ENCODE measurements at regions not wholly inside any gene's neighbourhood (a gene's known extent, or its start where the extent isn't known, plus 50 kb on each side); places are given as distances from the start of the nearest gene placed in this dataset.

DNA sequence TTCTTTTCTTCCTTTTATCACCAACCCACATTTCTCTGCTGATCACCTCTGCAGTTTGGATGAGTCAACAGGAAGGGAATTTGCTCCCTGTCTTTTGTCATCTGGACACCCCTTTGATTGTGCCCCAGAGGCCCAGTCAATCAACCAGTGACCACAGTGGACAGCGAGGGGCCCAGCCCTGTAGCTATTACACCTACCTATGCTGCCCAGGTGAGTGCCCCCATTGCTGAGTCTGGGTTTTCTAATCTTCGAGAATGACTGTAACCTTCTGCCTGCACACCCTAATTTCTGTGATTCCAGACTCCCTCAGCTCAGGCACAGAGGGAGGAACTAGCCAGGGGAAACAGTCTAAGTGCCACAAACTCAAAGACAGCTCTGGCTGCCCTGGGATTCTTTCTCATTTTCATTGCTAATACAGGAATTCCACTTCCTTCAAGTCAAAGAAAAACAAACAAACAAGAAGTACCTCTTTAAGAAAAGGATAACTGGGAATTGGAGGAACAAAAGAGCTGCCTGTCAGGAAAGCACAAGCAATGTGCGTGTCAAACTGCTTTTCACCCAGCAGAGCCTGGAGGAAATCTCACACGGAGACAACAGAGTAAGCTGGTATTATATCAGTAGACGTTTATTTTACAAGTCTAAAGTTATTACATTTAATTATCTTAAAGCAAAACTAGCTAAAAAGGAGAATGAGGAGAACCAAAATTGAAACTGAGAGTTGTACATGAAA lies 311.1 kb downstream of the AJAP1 start:
- DNase-seq (ENCODE audit: low read depth in 2 of 2) = no peak

DNA sequence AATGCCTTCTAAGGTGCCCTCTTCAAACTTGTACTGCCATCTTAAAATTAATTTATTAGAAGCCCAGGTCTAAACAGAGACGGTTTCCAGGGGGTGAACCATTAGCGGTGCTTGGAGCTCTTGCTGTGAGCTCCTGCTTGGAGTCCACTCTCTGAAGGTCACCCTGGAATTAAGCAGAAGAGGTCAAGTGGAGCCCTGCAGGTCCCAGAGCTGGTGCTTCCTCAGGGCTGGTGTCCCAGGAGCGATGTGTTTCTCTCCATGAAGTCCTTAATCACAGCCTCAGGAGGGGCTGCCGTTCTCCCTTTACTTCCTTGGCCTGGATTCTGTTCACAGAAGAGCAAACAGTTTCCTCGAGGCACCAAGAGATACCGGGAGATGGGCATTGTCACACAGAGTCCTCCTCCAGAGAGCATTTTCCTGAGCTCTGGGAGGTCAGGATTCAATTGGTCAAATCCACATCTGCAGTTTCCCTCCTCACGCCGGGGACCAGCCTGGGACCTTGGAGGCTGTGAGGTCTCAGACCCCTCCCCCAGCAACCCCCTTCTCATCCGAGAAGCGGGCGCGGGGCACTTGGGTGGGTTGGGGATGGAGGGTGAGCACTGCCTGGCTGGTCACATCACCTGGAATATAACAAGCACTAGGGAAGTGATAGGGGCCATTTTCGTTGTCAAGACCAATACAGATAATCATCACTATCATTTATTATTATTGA lies 310.4 kb downstream of the AJAP1 start:
- DNase-seq (ENCODE audit: low read depth in 2 of 2) = no peak

DNA sequence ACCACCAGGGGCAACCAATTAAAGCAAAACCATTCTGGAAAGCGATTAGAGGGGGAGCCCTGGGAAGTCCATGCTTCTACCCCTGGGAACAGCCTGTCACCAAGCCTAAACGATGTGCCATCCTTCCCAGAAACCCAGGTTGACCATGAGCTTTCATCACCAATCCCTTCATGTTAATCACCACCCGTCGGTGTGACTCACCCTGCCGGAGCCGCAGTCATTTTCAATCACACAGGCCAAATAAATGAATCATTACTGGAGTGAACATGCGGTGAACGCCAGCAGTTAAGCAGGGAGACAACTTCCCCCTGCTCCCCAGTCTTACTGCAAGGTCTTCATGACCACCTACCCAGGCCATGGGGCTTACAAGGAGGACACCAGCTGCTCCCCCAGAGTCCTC lies 308.8 kb downstream of the AJAP1 start:
- no peak for DNase-seq (ENCODE audit: low read depth in 2 of 2)

DNA sequence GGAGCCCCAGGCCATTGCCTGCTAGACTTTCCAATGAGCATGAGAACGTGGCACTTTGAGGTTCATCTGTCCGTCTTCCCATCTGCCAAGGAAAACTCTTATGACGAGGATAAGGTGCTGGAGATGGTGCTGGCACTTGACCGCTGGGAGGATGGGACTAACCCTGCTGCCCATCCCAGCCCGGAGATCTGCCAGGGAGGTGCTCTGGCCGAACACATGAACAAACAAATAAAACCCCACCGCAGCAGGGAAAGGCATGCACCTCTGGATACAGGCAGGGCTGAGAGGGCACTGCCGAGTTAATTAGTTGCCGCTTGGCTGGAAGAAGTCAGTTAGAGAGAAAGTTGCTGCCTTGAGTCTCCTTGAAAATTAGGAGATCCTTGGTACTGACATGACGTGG lies 308.4 kb downstream of the AJAP1 start:
- DNase-seq (ENCODE audit: low read depth in 2 of 2) = no peak

DNA sequence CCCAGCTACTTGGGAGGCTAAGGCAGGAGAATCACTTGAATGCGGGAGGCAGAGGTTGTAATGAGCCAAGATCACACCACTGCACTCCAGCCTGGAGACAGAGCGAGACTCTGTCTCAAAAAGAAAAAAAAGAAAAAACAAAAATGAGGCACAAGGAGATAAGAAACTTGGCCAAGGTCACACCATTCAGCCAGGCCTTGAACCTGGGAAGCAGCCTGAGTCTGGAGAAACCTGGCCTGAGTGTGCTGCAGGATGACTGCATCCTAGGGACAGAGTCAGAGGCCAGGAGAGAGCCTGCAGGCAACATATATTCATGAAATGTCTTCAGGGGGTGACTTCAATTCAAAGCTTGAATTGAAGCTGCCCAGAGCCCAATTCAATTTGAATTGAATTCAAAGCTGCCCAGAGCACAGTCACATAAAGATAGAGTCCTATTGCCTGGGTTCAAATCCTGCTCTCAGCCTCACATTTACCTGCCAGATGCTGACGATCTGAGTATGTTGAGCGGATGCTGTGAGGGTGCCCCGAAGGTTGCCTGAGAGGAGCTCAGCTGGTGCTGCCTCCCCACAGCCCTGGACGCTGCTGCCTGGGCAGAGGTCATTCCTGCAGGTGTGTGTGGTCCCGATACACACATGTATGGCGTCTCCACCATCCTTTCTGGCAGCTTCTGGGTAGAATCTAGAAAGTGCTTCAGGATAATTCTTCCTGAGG lies 307.7 kb downstream of the AJAP1 start:
- DNase-seq (ENCODE audit: low read depth in 2 of 2) = no peak

DNA sequence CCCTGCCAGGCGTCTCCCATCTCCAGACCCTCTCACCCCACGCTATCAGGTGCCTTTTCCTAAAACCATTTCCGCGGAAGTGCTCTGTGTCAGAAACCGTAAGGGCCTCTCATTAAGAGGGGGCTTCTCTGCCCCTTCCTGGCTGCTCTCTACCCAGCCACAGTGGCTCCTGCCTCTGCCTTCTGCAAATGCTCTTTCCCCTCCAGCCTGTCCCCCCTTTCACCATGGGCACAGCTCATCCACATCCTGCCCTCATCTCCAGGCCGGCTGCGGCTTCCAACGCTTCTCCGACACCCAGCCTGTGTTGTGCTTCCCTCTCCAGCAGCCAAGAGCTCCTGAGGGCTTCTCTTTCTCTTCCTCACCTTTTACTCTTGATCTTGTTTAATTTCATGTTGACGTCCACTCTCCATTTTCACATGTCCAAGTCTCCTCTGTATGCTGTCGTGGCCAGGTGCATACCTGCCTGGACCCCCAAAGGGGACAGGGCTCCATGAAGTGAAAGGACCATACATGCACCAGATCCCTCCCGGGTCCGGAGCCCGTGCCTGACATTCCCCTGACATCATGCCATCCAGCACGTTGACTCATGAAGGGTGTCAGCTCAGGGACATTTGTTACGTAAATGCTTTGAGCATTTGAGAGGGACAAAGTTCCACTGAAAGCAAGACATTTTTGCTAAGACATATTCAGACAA lies 306.5 kb downstream of the AJAP1 start:
- no peak for DNase-seq (ENCODE audit: low read depth in 2 of 2)

DNA sequence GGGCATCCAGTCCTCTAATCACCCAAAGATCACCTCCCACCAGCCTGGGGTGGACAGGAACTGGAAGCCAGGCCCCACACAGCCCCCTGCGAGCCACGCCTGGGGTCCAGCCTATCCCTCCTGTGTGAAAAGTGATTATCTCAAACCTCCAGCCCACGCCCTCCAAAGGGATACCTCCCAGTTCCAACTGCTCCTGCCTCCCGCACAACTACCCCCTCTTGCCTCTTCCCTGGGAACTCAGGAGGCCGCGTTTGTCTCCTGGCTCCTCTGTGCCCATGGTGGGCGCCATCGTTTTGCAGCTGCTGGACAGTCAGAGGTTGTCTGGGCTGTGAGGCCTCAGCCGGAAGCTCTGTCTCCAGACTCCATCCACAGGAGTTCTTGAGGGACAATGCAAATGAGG lies 305.9 kb downstream of the AJAP1 start:
- no peak for DNase-seq (ENCODE audit: low read depth in 2 of 2)

DNA sequence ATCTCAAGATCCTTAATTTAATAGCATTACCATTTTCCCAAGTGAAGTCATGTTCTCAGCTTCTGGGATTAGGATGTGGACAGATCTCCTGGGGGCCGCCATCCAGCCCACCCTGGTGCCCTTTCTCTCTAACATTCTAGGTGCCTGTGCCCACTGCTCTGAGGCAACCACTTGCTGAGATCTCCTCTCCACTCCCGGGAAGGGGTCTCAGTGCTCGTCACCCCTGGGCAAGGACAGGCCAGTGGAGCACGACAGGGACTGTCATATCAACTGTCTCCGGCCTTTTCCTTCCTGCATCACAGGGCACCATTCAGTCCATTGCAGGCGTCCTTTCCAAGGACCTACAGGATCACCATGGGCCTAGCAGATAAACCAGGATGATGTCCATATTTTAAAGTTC lies 304.8 kb downstream of the AJAP1 start:
- no peak for DNase-seq (ENCODE audit: low read depth in 2 of 2)

DNA sequence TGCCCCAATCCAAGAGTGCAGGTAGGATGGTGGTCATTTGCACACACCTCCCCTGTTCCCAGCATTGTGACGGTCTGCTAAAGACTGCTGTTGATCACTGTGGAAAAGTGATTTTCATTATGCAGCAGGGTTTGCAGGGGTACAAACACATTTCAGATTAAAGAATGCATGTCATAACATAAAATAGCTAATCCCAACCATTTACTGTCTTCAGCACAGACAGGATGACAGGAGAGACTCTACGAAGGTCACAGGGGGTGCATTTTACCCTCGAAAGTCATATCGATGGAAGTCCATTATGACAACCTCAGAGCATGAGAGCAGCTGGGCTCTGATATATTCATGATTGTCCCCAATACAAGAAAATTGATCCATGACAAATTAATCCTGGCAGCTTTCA lies 302.6 kb downstream of the AJAP1 start:
- no peak for DNase-seq (ENCODE audit: low read depth in 2 of 2)

DNA sequence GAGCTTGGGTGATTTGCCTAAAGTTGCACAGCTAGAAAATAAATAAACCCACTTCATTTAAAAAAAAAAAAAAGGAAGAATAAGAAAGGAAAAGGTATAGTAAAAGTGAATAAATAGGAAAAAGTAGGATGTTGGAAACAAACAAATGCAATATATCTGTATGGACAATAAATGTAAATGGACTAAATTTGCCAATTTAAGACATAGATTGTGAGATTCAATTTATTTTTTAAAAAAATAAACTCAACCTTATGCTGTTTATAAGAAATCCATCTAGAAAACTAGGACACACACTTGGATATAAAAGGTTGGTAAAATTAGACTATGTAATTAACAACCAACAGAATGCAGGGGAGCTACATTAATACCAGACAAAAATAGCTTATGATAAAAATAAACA lies 300.0 kb downstream of the AJAP1 start:
- no peak for DNase-seq (ENCODE audit: low read depth in 2 of 2)

DNA sequence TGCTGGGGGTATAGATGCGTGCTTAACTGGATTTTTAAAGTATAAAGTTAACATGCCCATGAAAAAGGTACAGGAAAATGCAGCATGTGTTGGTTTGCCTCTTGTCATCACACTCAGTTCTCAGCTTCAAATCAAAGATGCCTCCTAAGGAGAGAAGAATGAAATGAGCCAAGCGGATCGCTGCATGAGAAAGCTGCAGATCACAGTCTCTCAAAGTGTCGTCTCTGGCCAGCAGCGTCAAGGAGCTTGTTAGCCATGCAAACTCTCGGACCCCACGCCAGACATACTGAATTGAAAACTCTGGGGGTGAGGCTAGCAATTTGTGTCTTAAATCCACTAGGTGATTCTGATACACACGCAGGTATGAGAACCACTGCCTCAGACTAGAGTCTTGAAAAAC lies 297.2 kb downstream of the AJAP1 start:
- DNase-seq (ENCODE audit: low read depth in 2 of 2) = no peak

DNA sequence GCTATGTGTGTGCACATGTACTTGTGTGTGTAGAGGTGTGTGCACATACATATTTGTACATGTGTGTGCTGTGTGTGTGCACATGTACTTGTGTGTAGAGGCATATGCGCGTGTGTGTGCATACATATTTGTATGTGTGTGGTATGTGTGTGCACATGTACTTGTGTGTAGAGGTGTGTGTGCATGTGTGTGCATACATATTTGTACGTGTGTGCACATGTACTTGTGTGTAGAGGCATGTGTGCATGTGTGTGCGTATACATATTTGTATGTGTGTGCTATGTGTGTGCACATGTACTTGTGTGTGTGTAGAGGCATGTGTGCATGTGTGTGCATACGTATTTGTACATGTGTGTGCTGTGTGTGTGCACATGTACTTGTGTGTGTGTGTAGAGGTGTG lies 291.9 kb downstream of the AJAP1 start:
- no peak for DNase-seq (ENCODE audit: low read depth in 2 of 2)

DNA sequence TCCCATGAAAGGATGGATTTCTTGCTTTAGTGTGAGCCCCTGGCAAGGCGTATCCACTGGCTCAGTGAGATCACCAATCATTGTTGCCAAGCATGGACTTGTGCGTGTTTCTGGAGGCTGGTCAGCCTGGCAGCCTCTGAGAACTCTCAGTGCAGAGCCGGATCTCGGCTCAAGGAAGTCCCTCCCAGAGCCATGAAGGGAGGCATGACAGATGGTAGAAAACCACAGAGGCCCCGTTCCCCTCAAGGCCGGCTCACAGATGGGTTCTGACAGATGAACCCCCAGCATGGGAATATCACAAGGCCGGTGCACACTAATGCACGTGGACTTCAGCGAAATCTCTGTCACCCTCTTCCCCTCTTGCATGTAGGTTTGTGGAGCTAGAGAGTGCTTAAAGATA lies 290.5 kb downstream of the AJAP1 start:
- no peak for DNase-seq (ENCODE audit: low read depth in 2 of 2)

DNA sequence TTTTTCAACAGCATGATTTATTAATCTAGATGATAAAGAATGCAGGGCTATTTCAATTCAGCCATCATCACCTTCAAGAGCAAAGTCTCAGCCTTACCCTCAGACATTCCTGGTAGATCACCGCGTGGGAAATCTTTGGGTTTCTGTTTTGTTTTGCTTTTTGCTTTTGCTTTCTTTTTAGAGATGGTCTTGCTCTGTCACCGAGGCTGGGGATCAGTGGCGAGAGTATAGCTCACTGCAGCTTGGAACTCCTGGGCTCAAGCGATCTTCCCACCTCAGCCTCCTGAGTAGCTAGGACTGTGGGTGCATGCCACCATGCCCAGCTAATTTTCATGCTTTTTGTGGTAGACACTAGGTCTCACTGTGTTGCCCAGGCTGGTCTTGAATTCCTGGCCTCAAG lies 289.7 kb downstream of the AJAP1 start:
- DNase-seq (ENCODE audit: low read depth in 2 of 2) = no peak

DNA sequence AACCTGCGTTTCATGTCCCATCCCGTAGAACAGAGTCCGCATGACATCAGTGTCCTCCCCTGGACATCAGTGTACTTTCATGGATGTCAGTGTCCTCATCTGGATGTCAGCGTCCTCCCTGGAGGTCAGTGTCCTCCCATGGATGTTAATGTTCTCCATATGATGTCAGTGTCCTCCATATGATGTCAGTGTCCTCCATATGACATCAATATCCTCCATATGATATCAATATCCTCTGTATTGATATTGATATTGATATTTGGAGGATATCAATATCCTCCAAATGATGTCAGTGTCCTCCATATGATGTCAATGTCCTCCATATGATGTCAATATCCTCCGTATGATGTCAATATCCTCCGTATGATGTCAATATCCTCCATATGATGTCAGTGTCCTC lies 284.9 kb downstream of the AJAP1 start:
- no peak for DNase-seq (ENCODE audit: low read depth in 2 of 2)

DNA sequence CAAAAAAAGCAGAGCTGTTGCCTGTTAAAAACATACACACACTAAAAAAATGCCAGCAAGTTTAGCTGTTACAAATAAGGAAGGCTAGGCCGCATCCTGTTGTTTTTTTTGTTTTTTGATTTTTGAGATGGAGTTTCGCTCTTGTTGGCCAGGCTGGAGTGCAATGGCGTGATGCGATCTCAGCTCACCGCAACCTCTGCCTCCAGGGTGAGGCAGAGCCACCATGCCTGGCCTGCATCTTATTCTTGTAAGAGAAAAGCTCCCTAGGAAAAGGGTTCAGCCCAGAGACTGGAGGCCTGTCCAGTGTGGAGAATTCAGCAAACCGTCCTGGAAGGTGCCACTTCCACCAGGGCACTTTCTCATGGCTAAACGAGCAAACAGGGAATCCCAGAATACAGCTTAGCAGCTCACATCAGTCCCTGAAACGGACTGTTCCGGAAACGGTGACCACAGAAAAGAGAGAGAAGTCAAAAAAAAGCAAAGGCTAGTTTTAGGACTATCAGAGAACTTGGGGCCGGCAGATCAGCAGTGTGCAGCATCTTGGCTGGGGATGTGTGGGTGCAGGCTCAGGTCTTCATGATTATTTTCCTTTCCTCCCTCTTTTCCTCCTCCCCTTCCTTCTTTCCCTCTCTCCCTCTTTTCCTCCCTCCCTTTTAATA lies 283.6 kb downstream of the AJAP1 start:
- DNase-seq (ENCODE audit: low read depth in 2 of 2) = no peak

DNA sequence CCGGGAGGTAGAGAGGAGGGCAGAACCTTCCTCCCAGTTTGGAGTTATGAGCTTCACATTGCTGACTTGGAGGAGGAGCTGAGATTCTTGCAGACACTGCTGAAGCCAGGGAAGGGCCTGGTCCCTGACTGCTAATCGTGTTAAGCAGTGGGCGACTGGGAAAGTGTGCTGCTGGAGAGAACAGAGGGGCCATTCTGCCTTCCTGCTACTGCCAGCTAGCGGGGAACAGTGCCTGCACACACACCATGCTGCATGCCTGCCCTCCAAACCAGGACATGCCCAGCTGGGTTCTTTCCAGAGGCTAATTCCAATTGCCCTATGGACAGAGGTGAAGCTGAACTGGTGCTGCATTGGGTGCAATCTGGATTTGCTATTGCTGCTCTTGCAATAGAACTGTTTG lies 281.4 kb downstream of the AJAP1 start:
- no peak for DNase-seq (ENCODE audit: low read depth in 2 of 2)

DNA sequence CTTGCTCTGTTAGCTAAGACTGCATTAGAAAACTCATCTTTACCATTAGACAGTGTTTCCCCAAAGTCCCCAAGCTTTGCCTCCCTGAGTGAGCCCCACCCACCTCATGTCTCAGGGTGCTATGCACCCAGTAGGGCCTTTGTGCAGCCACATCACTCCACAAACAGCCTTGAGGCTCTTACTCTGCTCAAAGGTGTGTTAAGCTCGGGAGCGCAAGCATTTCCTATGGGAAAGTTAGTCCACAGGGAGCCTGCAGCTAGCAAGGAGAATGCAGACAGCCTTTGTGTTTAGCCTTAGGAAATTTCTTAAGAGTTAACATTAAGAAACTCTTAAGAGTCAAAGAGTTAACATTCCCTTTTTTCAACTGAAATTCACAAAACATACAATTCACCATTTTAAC lies 278.8 kb downstream of the AJAP1 start:
- no peak for DNase-seq (ENCODE audit: low read depth in 2 of 2)

DNA sequence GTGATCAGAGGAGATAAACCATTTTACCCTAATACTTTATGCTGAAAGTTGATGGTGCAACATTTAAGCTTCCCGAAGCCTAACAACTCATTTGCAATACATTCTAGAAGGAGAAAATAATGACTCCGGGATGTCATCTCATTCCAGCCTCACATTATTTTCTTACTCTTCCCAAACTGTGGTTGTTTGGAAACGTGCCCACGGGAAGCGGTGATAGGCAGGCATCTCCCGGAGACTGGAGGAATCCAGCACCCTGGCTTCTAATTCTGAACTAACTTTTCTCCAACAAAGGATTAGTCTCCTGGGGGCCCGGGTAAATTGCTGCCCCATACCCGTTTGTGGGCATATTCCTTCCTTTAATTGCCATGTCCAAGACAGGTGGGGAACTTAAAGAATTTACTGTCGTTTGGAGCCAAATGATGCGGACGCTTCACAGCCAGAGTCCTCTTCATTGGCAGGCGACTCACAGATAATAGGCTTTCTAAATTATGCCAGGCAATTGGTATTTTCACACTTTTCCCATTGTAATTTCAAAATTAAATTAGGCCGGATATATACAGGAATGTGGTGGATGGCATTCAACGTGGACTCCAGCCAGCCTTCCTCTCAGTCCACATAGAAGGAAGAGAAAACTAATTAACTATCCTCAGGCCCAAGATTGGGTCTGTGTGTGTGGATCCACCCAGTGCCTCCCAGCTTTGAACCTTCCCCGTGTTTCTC lies 278.1 kb downstream of the AJAP1 start:
- no peak for DNase-seq (ENCODE audit: low read depth in 2 of 2)

DNA sequence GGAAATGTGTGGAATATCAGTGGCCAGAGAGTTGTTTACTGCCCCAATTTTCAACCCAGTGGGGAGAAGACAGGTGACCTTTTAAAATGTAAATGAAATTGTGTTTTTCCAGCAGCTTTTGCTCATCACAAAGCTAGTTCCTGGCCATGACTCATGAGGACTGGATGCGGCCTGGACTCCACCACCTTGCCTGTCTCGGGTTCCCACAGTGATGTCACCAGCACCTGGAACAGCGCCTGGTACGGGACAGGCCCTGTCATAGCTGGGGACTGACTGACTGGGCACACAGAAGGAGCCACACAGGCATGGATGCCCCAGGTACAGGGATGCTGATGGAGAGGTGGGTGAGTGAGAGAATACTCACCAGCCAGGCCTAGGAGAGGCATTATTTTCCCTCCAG lies 277.1 kb downstream of the AJAP1 start:
- DNase-seq (ENCODE audit: low read depth in 2 of 2) = no peak

DNA sequence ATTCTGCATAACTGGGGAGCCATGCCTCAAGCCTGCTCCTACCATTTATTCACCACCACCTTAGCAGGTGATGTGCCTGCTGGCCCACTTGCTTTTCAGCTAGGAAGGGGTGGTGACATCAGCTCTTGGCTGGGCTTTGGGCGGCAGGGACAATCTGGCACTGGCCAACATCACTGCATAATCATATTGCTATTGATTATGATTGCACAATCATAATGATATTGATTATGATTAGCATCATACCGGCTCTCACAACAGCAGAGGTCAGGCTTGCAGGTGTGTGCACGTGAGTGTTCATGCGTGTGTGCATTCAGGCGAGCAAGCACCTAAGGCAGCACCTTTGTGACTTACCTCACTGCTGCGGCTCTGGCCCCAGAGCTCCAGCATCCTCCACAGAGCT lies 273.8 kb downstream of the AJAP1 start:
- no peak for DNase-seq (ENCODE audit: low read depth in 2 of 2)

Measured in stimulated activated CD4-positive, alpha-beta T cell treated with anti-CD3 and anti-CD28 coated beads, Interleukin-15, amount 100 ng/mL, for 48 hours (primary cell).